ENCODE measurements at regions not wholly inside any gene's neighbourhood (a gene's known extent, or its start where the extent isn't known, plus 50 kb on each side); places are given as distances from the start of the nearest gene placed in this dataset.

- TF ChIP-seq POLR2A (IDR thresholded peaks at IDR 0.05) (no peak), CTCF (IDR thresholded peaks at IDR 0.05) (no peak)
These were observed 198.7 kb downstream of the RNF144A start for GRCh38 chr2:7115906-7116305.
